ENCODE measurements at regions not wholly inside any gene's neighbourhood (a gene's known extent, or its start where the extent isn't known, plus 50 kb on each side); places are given as distances from the start of the nearest gene placed in this dataset.
"Not testable (repeated sequence)": the region's sequence is repeated elsewhere in the genome, so short reads cannot be mapped to it uniquely, and the experiment has no call there.

DNA sequence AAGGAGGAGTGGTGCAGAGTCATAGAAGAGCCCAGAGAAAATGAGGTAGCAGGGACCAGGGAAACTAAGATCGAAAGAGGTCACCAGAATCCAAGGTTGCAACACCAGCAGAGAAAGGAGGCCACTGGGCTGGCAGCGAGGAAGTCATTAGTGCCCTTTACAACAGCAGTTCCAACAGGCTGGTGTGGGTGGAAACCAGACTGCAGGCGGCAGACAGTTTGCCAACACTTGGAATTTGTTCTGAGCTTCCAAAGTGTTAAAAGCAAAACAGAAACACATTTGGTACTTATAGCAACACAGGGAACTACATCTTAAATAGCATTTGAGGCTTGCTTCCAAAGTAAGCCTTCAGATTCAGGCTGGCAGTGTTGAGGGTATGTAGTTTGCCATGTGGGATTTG is 95.2 kb upstream of the PWP1 start:
- in situ Hi-C loops (cut with HindIII; ENCODE audit: low pct_unique_long_range_greater_than_20kb, low sequenced_read_pairs): no loop called here
- DNase-seq (ENCODE audit: low read depth): no peak

DNA sequence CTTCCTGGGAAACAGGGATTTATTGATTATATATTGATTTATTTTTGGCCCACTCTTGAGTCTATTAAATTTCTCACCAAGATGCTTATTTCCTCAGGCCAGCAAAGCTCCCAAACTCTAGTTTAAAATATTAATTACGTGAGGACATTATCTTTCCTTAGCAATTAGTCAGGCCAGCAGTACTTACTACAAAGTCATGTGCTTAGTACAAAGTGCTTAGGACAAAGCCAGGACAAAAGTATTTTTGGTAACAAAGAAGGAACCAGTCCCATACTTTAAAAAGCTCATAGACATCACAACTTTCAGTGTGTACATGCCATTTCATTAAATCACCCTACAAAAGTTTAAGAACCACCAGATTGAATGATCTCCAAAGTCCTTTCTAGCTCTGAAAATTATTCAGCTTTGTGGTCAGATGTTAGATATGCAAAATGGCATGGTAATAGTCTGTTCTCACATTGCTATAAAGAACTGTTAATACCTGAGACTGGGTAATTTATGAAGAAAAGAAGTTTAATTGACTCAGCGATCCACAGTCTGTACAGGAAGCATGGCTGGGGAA is 94.7 kb upstream of the PWP1 start:
- in situ Hi-C loops (cut with HindIII; ENCODE audit: low pct_unique_long_range_greater_than_20kb, low sequenced_read_pairs): no loop called here

DNA sequence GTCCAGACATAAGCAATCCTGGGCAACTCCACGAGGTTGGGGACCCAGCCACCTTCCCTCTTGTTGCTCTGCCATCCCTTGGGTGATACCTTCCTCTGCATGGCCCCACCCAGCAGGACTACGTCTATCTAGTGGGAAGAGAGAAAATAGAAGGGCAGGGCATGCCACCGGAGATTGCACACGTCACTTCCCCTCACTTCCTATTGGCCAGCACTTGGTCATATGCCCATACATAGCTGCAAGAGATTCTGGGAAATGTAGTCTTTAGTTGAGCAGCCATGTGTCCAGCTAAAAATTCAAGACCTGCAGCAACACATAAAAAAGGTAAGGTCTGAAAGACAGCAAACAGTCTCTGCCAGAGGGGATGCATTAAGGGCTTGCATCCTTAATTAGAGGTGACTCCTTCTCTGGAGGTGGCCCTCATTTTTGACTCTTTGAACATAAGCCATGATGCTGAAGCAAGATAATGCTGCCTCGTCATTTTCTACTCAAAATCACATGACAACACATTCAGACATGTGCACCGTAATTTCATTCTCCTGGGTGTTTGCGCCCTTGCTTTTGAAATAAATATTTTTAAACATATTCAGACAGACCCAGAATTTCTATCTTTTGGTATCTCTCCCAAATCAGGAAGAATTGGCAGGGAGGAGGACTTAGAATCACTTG is 91.8 kb upstream of the PWP1 start:
- in situ Hi-C loops (cut with HindIII; ENCODE audit: low pct_unique_long_range_greater_than_20kb, low sequenced_read_pairs): no loop called here
- DNase-seq (ENCODE audit: low read depth): no peak

More for the DNA sequence above, 94.7 kb upstream of the PWP1 start:
- no peak for DNase-seq (ENCODE audit: low read depth)

DNA sequence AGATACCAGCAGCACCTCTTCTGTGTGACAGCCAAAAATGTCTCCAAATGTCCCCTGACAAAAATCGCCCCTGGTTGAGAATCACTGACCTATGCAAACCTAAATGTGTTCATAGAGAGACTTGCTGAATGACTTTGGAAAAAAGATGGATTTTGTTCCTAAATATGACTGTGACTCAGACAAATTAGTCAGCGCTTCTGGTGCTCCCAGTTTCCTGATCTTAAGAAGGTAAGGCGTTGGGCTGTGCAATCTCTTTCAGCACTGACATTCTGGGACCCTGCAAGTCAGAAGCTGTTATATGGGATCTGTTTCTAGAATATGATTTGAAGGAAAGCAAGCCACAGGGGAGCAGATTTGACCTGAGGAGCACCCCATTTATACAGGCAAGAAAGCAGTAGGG is 90.6 kb upstream of the PWP1 start:
- DNase-seq (ENCODE audit: low read depth): no peak
- in situ Hi-C loops (cut with HindIII; ENCODE audit: low pct_unique_long_range_greater_than_20kb, low sequenced_read_pairs): no loop called here

DNA sequence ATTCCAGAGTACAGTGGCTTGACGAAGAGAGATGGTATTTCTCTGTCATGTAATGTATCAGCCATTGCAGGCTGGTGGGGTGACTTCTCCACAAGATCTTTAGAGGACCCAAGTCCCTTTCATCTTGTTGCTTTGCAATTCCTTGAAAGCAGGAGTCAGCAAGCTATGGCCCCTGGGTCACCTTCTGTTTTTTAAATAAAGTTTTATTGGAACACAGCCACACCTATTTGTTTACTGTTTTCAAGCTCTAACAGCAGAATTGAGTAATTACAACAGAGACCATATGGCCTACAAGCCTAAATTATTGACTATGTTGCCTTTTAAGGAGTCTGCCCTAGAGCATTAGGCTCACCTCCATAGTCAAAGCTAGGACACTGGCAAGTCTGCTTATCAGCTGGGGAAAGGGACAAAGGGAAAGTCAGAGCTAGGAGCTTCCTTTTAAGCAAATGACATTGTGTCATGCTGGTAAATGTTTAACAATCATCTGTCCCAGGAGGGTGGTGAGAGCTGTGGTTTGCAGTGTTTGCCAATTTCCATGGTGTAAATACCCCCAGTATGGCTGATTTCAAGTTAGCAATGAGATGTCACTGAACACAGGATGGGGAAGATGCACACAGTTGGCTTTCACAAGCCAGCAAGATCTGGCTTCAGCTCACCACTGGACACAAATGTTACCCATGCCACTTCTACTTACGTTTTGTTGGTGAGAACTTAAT is 87.7 kb upstream of the PWP1 start:
- in situ Hi-C loops (cut with HindIII; ENCODE audit: low pct_unique_long_range_greater_than_20kb, low sequenced_read_pairs): no loop called here
- no peak for DNase-seq (ENCODE audit: low read depth)

DNA sequence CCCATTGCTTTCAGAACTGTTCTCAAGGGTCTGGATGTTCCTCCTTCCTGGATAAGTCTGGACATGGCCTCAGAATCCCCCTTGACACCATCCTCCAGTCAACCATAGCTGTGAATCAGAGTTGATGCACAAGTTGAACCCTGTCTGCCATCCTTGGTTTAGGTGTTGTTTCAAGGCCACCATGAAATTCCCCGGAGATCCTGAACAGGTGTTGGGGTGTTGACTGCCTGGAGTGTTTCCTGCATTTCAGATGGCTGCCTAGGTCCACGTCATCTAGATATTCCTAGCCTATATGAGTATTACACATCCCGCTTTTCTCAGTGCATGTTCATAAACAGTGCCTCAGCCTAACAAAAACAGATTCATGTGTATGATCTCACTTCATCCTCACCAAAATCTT is 86.7 kb upstream of the PWP1 start:
- DNase-seq (ENCODE audit: low read depth): no peak
- in situ Hi-C loops (cut with HindIII; ENCODE audit: low pct_unique_long_range_greater_than_20kb, low sequenced_read_pairs): no loop called here

GRCh38 chr12:107600581-107601144 is 84.9 kb upstream of the PWP1 start:
- in situ Hi-C loops (cut with HindIII; ENCODE audit: low pct_unique_long_range_greater_than_20kb, low sequenced_read_pairs): no loop called here
- no peak for DNase-seq (ENCODE audit: low read depth)

GRCh38 chr12:107602446-107602845 is 83.2 kb upstream of the PWP1 start:
- DNase-seq (ENCODE audit: low read depth): no peak
- in situ Hi-C loops (cut with HindIII; ENCODE audit: low pct_unique_long_range_greater_than_20kb, low sequenced_read_pairs): no loop called here

GRCh38 chr12:107605293-107605692 is 80.3 kb upstream of the PWP1 start:
- in situ Hi-C loops (cut with HindIII; ENCODE audit: low pct_unique_long_range_greater_than_20kb, low sequenced_read_pairs): no loop called here
- no peak for DNase-seq (ENCODE audit: low read depth)

GRCh38 chr12:107607464-107608392 is 77.9 kb upstream of the PWP1 start:
- in situ Hi-C loops (cut with HindIII; ENCODE audit: low pct_unique_long_range_greater_than_20kb, low sequenced_read_pairs): no loop called here
- peak; percentile 36 for DNase-seq (ENCODE audit: low read depth)

GRCh38 chr12:107608779-107609178 is 76.8 kb upstream of the PWP1 start:
- in situ Hi-C loops (cut with HindIII; ENCODE audit: low pct_unique_long_range_greater_than_20kb, low sequenced_read_pairs); DNase-seq (ENCODE audit: low read depth): not testable (repeated sequence)

DNA sequence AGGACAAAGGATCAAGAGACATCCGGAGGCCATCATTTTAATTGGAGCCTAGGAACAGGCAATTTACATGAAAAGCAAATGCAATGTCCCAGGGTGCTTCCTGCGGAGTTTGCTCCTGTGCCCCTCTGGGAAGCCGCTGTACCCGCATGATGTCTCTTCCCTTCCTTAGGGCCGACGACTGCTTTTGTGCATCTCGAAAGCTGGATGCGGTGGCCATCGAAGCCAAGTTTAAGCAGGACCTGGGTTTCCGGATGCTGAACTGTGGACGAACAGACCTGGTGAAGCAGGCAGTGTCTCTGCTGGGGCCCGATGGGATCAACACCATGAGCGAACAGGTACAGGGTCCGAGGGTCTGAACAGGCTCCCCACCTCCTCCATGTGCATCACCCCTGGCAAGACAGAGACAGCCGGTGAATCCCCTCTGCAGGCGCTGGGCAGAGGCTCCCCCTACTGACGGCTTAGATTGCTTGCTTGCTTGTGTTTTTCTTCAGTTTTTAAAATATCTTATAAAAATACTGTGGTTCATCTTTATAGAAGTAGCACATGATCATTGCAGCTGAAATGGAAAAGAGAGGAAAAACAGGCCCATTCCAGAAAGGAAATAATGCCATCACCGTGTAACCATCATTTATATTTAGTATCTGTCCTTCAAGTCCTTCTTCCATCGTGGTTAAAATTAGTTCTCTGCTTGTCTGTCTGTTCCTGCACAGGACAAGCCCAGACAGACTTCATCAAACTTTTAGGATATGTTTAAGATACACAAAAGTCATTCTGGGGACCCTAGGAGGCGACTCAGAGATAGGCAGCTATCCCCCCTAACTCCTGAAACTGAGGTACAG is 75.4 kb upstream of the PWP1 start:
- in situ Hi-C loops (cut with HindIII; ENCODE audit: low pct_unique_long_range_greater_than_20kb, low sequenced_read_pairs): no loop called here
- DNase-seq (ENCODE audit: low read depth): no peak

- in situ Hi-C loops (cut with HindIII; ENCODE audit: low pct_unique_long_range_greater_than_20kb, low sequenced_read_pairs): no loop called here
- DNase-seq (ENCODE audit: low read depth): no peak
These were observed 73.1 kb upstream of the PWP1 start for GRCh38 chr12:107612508-107612907.

DNA sequence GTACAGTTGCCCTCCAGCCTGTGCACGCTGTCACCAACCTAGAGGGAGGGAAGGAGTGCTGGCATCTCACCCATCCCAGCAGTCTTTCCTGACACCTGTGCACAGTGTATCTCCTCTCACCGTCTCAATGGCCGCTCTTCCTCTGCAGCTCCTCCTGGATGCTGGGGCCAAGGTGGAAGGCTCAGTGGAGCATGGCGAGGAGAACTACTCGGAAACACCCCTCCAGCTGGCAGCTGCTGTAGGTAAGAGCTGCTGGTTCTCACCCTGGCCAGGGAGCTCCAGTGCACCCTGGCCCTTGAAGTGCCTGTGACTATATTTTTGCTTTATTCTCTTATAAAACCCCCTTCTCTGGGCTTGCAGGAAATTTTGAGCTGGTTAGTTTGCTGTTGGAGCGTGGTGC is 68.7 kb upstream of the PWP1 start:
- in situ Hi-C loops (cut with HindIII; ENCODE audit: low pct_unique_long_range_greater_than_20kb, low sequenced_read_pairs): no loop called here
- DNase-seq (ENCODE audit: low read depth): no peak

GRCh38 chr12:107618106-107618505 is 67.5 kb upstream of the PWP1 start:
- DNase-seq (ENCODE audit: low read depth): no peak
- in situ Hi-C loops (cut with HindIII; ENCODE audit: low pct_unique_long_range_greater_than_20kb, low sequenced_read_pairs): no loop called here

DNA sequence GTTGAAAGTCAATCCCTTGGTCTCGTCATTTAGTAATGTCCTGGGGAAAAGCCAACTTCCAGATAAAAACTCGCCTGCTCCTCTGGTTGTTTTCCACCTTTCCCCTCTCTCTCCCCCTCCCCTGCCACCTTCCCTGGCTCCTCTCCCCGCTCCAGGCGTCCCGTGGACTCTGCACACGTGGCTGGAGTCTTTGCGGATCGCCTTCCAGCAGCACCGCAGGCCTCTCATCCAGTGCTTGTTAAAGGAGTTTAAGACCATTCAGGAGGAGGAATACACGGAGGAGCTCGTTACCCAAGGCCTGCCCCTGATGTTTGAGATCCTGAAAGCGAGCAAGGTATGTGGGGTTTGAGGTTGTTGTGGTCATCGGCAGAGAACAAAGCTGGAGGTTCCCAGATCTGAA is 65.8 kb upstream of the PWP1 start:
- in situ Hi-C loops (cut with HindIII; ENCODE audit: low pct_unique_long_range_greater_than_20kb, low sequenced_read_pairs): no loop called here
- DNase-seq (ENCODE audit: low read depth): no peak

GRCh38 chr12:107622001-107622400 is 63.6 kb upstream of the PWP1 start:
- DNase-seq (ENCODE audit: low read depth): peak; percentile 23
- in situ Hi-C loops (cut with HindIII; ENCODE audit: low pct_unique_long_range_greater_than_20kb, low sequenced_read_pairs): no loop called here

DNA sequence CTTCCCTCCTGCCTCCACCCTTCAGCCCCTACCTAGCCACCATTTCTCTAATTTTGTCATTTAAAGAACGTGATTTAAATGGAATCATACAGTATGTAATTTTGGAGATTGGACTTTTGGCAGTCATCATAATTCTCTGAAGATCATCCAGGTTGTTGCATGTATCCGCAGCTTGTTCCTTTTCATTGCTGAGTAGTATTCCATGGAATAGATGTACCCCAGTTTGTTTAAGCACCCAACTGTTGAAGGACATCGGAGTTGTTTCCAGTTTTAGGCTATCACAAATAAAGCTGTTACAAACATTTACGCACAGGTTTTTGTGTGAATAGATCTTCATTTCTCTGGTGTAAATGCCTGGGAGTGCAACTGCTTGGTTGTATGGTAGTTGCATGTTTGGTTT is 61.1 kb upstream of the PWP1 start:
- in situ Hi-C loops (cut with HindIII; ENCODE audit: low pct_unique_long_range_greater_than_20kb, low sequenced_read_pairs): no loop called here
- no peak for DNase-seq (ENCODE audit: low read depth)
